ENCODE measurements at regions not wholly inside any gene's neighbourhood (a gene's known extent, or its start where the extent isn't known, plus 50 kb on each side); places are given as distances from the start of the nearest gene placed in this dataset.

DNA sequence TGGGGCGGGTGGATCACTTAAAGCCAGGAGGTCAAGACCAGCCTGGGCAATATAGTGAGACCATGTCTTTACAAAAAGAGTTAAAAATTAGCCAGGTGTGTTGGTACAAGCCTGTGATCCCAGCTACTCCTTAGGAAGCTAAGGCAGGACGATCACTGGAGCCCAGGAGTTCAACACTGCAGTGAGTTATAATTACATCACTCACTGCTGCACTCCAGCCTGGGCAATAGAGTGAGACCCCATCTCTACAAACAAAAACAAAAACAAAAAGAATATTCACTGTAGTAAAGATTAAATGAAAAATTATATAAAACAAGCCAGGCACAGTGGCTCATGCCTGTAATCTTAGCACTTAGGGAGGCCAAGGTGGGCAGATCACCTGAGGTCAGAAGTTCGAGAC is 1047.6 kb upstream of the AUTS2 start:
- TF ChIP-seq, protein P1, sequence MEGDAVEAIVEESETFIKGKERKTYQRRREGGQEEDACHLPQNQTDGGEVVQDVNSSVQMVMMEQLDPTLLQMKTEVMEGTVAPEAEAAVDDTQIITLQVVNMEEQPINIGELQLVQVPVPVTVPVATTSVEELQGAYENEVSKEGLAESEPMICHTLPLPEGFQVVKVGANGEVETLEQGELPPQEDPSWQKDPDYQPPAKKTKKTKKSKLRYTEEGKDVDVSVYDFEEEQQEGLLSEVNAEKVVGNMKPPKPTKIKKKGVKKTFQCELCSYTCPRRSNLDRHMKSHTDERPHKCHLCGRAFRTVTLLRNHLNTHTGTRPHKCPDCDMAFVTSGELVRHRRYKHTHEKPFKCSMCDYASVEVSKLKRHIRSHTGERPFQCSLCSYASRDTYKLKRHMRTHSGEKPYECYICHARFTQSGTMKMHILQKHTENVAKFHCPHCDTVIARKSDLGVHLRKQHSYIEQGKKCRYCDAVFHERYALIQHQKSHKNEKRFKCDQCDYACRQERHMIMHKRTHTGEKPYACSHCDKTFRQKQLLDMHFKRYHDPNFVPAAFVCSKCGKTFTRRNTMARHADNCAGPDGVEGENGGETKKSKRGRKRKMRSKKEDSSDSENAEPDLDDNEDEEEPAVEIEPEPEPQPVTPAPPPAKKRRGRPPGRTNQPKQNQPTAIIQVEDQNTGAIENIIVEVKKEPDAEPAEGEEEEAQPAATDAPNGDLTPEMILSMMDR (IDR thresholded peaks at IDR 0.05), result no peak

DNA sequence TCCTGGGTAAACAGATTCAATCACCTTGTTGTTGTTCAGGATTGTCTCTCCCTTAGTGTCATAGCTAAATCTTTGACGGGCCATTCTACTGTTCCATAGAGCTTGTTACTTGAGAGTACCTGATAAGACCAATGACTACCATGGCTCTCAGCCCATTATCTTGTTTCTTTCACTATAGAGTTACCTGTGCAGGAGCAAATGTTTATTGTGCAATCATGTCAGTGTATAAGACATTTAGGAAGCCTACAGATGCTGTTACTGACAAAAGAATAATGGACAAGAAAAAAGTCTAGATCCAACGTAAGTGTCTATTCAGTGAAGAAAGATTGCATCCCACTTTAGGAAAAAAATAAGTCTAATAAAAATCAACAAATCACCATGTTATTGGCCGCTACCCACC is 1041.7 kb upstream of the AUTS2 start:
- TF ChIP-seq, protein P1 (IDR thresholded peaks at IDR 0.05), result no peak

- TF ChIP-seq, protein P1 (IDR thresholded peaks at IDR 0.05), result no peak
Observed at GRCh38 chr7:68559518-68559917, 1038.8 kb upstream of the AUTS2 start.

DNA sequence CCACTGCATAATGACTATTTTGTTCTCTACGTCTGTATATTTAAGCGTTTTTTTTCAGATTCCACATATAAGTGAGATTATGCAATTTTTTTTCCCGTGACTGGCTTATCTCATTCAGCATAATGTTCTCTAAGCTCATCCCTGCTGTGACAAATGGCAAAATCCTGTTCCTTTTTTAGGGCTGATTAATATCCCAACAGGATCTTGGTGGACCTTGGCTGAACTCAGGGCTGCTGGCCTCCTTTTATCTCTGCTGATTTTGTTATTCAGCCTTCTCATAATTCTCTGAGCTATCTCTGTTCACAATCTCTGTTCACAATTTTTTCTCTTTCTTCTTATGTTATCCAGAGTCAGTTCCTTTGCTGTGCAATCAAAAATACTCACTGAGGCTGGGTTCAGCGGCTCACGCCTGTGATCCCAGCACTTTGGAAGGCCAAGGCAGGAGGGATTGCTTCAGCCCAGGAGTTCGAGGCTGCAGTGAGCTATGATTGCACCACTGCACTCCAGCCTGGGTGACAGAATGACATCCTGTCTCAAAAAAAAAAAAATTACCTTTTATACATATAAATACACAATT is 1035.9 kb upstream of the AUTS2 start:
- TF ChIP-seq, protein P1 (IDR thresholded peaks at IDR 0.05), result no peak

DNA sequence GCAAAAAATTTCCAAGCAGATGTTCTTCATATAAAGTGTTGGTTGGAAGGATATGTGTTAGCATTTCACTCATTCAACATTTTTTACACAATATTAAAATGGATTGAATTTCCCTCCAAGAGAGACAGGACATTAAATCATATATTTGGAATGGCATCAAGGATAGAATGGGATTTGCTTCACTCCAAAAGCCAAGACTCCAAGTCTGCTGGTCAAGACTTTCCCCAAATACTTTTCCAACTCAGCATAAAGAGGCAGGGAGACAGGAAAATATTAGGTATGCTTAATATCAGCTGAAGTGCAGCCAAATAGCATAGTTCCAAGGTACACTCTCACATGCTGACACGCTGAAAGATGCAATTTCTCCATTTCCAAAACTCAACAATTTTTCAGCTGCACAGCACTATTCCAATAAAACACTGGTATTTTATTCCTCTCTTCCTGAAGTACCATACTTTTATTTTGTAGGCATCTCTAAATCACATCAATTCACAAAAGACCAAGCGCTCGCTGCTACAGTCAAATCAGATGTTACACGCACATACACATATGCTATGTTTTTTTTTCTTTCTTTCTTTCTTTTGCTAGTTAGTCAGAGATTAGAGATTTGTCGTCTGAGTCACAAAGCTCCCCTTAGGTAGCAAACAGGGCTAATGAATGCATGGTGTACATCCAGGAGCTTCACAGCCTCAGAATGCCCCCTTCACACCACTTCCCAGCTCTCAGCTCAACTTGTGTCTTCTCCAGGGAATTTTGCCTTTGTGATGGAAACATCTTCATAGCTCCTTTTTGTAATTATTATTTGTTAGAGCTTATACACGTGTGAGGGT is 1033.8 kb upstream of the AUTS2 start:
- TF ChIP-seq, protein P1 (IDR thresholded peaks at IDR 0.05), result no peak

GRCh38 chr7:68571286-68571685 is 1027.0 kb upstream of the AUTS2 start:
- TF ChIP-seq, protein P1 (IDR thresholded peaks at IDR 0.05), result no peak

GRCh38 chr7:68573271-68574005 is 1024.8 kb upstream of the AUTS2 start:
- TF ChIP-seq, protein P1 (IDR thresholded peaks at IDR 0.05), result no peak
